KG1 (cell line): ENCODE measurements at regions not wholly inside any gene's neighbourhood (a gene's known extent, or its start where the extent isn't known, plus 50 kb on each side); places are given as distances from the start of the nearest gene placed in this dataset.
"Not testable (repeated sequence)": the region's sequence is repeated elsewhere in the genome, so short reads cannot be mapped to it uniquely, and the experiment has no call there.

Experiments used
- DNase-seq: peaks from one replicate; lab custom pipeline; 2025; lab: John Stamatoyannopoulos, UW

- DNase-seq: no peak
Measured at GRCh38 chr20:52311209-52311794, 119.7 kb upstream of the ZFP64 start.

GRCh38 chr20:52309181-52309580 is 117.6 kb upstream of the ZFP64 start:
- no peak for DNase-seq

GRCh38 chr20:52306477-52306876 is 114.9 kb upstream of the ZFP64 start:
- DNase-seq: no peak

DNA sequence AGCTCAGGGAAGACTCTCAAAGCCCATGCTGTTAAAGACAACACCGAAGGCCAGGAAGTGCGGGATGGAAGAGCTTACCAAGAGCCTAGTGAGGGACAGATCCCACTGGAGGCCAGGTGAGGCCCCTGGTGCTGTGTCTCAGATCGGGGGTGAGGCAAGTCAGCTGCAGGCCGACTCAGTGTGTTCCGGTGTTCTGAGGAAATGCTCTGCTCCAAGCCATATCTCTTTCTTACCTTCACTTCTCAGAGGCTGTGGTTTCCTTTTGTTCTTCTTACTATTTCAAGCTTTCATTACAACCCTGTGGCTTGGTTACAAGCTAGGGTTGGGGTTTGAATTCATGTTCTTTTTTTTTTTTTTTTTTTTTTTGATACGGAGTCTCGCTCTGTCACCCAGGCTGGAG is 114.3 kb upstream of the ZFP64 start:
- no peak for DNase-seq

DNA sequence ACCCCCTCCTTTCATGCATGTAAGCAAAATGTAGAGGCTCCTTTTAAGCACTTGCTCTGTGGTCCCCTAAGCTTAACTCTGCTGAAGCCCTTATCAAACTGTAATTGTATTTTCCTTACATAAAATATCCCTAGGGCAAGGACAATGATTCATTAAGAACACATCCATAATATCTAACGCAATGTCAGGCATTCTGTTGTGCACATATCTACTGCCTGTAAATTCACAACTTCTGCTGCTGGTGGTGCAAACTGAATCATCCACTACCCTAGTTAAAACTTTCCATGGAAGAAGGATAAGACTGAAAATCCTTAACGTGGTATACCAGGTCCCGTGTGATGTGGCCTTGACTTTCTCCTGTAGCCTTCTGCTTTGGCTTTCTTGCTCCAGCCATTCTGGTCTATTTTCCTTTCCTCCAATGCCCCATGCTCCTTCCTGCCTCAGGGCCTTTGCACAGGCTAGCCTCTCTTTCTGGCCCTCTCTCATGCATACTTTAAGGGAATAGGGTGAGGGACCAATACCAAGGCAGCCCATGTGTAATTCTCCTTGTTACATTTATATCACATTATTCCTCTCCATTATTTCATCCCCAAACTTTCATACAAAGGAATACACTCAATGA is 113.6 kb upstream of the ZFP64 start:
- DNase-seq: no peak

DNA sequence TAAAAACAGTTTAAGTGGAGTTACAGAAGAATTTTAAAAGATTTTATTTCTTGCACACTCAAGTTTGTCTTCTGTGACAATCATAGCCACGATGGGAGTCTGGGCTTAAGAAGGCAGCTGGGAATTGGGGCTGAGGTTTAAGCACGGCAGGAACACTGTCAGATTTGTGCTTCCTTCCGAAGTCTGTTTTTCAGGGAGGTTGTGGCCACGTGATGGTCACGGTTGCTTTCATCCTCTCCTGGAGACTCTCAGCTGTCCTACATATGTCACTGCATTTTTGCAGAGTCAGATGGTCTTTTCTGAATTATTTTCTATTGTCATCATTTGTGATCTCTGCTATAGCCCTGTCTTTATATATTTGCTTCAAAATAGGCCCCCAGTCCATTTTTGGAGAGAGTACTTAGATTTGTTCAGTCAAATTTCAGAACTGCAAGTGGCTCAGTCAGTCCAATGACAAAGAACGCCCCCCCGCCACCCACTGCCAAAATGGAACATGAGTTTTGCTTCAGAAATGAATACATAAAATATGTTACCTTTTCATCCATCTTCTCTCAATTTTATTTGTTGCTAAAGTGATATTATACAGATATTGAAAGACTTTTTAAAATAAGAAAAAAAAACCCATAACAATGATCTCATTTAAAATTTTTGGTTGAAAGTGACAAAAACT is 111.8 kb upstream of the ZFP64 start:
- no peak for DNase-seq

- DNase-seq: no peak
Measured at GRCh38 chr20:52302736-52303135, 111.2 kb upstream of the ZFP64 start.

DNA sequence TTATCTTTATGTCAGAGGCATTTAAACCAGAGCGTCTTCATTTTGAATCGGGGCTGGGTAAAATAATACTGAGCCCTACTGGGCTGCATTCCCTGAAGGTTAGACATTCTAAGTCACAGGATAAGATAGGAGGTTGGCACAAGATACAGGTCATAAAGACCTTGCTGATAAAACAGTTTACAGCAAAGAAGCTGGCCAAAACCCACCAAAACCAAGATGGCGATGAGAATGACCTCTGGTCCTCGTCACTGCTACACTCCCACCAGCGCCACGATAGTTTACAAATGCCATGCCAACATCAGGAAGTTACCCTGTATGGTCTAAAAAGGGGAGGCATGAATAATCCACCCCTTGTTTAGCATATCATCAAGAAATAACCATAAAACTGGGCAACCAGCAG is 110.5 kb upstream of the ZFP64 start:
- DNase-seq: not testable (repeated sequence)

DNA sequence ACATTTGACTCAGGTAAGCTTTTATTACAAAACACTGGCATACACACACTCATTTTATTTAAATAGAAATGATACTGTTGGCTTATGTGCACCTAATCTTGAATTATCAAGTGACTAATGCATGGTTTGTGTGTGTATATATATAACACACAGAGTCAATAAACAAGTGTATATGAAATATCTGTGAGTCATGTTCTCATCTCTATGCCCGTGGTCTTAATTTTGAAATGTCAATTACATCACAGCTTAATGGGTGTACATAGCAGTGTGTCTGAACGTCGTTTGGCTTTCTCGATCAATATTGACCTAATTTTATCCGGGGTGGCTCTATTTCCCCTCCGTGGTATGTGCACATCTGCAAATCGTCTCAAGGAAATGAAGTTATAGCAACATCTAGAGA is 104.0 kb upstream of the ZFP64 start:
- DNase-seq: no peak

DNA sequence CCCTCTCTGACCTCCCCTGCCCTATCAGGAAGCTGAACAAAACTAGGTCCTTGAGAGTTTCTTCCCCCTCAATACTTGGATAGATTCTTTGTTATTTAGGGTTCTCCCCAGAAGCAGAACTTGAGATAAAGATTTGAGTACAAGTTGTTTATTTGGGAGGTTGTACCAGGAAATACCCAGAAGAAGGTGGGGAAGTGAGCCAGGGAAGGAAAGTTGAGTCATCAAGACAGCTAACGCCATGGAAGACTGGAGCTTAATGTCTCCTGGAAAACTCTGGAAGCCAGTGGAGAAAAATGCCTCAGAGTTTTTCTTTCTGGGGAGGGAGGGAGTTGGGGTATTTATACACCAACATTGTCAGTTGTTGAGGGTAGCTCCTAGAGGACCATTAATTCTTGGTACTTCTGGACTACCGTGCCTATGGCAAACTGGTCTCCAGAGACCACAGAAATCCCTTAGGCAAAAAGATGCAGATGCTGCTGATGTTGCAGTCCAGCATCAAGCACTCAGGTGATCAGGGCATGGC is 102.6 kb upstream of the ZFP64 start:
- DNase-seq: no peak

DNA sequence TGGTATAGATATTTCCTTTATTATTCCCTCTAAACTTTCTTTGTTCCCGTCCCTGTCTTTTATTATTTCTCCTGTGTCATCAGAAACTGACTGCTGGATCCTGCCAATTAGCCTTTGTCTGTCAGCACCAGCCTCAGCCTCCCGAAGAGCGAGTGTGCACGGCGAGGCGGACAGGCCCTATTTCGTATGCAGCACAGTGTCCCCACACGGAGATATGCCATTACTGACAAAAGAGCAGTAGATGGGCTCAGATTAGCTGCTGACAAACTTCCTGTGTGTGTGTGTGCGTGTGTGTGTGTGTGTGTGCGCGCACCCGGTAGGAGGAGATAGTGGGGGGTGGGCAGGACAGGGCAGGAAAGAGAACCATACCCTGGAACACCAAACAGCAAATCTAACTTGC is 99.5 kb upstream of the ZFP64 start:
- DNase-seq: no peak

- DNase-seq: no peak
Measured at GRCh38 chr20:52290569-52290968, 99.0 kb upstream of the ZFP64 start.

GRCh38 chr20:52289956-52290565 is 98.5 kb upstream of the ZFP64 start:
- DNase-seq: no peak

DNA sequence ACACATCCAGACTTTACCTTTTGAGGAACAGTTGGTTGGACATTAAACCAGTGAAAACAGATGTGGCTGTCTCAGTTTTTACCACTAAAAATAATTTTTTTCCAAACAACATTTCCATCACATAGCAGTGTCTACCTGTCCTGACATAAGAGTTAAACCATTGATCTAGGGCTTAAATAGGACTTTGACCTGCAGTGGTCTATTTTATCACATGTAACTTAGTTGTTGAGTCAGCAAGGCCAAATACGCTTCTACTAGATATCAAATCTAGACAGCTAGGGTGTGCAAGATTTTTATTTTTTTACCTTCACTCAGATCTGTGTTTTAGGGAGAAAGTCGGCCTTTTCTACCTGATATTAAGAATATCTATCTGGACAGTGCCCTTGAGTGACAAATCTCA is 88.8 kb upstream of the ZFP64 start:
- no peak for DNase-seq

DNA sequence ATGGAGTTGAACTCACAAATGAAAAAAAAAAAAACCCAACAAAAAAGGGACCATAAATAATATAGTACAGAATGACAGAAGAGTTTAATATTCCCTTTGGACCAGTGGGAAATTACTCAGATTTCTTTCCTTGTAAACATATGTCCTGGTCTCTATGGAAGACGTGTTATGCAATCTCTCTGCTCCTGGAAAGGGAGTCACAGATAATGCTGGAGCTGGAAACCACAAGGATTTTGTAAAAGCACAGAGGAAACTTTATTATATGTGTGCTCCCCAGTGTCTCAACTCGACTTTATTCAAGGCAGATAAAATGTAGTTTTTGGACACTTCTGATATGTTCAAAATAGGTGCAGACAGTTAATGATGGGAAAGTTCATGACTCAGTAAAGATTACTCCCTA is 88.1 kb upstream of the ZFP64 start:
- DNase-seq: no peak

GRCh38 chr20:52275181-52275691 is 83.7 kb upstream of the ZFP64 start:
- no peak for DNase-seq

DNA sequence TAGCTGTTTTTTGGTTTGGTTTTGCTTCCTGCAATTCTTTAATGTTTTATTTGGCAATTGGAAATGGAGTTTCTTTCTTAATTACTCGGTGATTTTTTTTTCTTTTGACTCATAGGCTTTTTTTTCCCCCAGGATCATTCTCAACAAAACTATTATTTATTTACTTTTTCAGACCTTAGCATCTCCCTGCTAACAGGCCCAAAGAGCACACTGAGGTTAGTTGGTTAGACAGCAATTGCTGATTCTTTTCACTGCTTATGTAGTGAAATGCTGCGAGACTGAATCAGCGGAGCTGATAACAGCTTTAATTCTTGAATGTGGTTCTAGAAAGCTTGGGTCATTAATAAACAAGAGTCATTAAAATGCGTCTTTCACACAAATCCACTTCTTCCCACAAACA is 79.1 kb upstream of the ZFP64 start:
- DNase-seq: no peak

DNA sequence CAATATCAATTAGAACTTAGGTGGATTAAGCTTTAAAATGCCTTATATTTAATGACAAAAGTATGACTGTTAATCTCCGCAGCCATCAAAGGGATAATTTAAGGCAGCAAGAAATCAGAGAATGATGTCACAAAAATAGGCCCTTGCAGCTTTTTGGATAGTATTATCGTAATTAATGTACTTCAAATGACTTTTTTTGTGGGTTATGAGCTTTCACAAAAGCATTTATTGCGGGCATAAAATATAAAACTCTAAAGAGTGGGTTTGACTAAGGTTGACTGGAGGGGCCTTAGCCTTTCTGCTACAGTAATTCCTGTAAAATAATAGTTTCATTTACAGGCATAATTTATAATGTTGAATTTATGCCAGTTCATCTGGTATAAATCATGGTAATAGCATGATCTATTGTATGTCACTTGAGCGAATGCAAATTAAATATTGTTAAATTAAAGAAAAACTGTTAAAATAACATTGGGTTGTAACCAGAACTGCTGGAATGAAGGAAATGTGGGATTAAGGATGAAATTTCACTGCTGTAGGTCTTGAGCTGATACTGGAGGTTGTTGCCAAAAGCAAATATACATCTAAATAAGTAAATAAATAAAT is 78.5 kb upstream of the ZFP64 start:
- DNase-seq: no peak

- no peak for DNase-seq
Measured at GRCh38 chr20:52269321-52269720, 77.7 kb upstream of the ZFP64 start.

- DNase-seq: no peak
Measured at GRCh38 chr20:52268184-52268749, 76.7 kb upstream of the ZFP64 start.

GRCh38 chr20:52267418-52267817 is 75.8 kb upstream of the ZFP64 start:
- DNase-seq: no peak

- no peak for DNase-seq
Measured at GRCh38 chr20:52263757-52264156, 72.2 kb upstream of the ZFP64 start.
